Sigmoid colon (tissue), 4 donors: ENCODE measurements at regions not wholly inside any gene's neighbourhood (a gene's known extent, or its start where the extent isn't known, plus 50 kb on each side); places are given as distances from the start of the nearest gene placed in this dataset.

Experiments used
- CTCF ChIP-seq, 4 experiments: fragments of 450-650 bp in 3 of 4; fragments of 200-600 bp in 1 of 4; IDR thresholded peaks; one replicate each; pipeline ENCODE4 v1.5.1; 2016 to 2019; ENCODE audit warnings: antibody characterized with exemption in 4 of 4, mild to moderate bottlenecking in 3 of 4, moderate library complexity in 2 of 4
- POLR2AphosphoS5 ChIP-seq, 4 donors: sonication (generic); formaldehyde crosslinking; IDR thresholded peaks; one replicate each; pipeline ENCODE4 v1.6.1; 2017; ENCODE audit warnings: antibody characterized with exemption in 4 of 4

- TF ChIP-seq CTCF (IDR thresholded peaks at IDR 0.05) (no peak), POLR2AphosphoS5 (IDR thresholded peaks at IDR 0.05) (no peak)
Measured at GRCh38 chr3:107978131-107979055, 112.4 kb downstream of the CD47 start.
